Activated gamma-delta T cell treated with anti-CD3 and anti-CD28 coated beads, Interleukin-2, amount 50 U/mL, for 16 hours (primary cell): ENCODE measurements at regions not wholly inside any gene's neighbourhood (a gene's known extent, or its start where the extent isn't known, plus 50 kb on each side); places are given as distances from the start of the nearest gene placed in this dataset.
"Not testable (repeated sequence)": the region's sequence is repeated elsewhere in the genome, so short reads cannot be mapped to it uniquely, and the experiment has no call there.

ENCODE experiments used
- DNase-seq: peaks from one replicate; pipeline ENCODE4 v3.0.0-alpha.2; 2020; ENCODE audit warnings: low read depth

GRCh38 chr3:27629366-27629765, 92.8 kb downstream of the EOMES start:
- DNase-seq, result no peak

DNA sequence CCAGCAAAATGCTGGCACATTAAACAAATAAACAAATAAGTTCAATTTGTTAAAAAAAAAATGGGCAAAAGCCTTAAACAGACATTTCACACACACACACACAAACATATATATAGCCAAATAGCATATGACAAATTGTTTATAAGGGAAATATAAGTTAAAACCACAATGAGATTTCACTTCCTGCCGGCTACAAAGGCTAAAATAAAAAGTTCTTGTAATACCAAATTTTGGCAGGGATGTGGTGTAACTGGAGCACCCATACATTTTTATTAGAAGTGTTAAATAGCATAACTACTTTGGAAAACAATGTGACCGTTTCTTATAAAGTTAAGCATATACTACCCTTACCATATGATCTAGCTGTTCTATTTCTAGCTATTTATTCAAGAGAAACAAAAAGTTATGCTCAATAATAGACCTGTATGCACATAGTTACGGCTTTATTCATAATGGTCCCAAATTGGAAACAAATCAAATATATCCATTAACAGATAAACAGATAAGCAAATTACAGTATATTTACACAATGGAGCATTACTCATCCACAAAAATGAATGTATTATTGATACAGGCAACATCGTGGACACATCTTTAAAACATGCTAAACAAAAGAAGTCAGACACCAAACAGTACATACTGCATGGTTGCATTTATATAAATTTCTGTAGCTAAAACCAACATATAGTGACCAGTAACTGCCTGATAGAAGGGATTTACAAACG, 93.9 kb downstream of the EOMES start:
- DNase-seq, result no peak

GRCh38 chr3:27626596-27627118, 95.5 kb downstream of the EOMES start:
- no peak for DNase-seq

- DNase-seq, result no peak
Measured at GRCh38 chr3:27625864-27626263, 96.3 kb downstream of the EOMES start.

DNA sequence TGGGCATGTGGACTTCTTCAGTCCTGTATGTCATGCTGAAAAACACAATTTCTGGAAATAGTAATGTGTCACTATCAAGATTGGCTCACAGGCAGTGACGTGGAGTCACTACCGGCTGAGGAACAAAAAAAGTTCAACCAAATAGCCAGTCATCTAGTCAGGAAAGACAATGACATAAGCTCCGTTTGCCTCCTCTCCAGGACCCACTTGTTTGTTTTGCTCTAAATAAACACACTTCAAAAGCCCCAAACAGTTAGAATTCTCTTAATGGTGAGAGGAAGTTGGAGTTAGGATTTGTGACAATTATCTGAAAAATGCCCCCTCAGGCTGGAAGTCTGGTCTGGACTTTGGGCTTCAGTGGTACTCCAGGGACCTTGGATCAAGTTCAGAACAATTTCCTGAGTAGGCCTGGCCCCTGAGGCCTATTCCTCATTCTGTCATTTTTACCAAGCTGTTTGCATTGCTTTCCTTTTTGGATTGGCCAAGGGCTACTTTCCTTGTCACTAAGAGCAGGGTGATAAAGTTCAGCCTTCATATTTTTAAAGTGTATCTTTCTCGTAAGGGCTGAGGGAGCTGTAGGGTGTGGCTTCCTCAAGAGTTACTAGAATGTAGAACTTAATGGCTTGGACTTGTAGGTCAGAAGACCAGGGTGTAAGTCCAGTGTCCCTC, 98.9 kb downstream of the EOMES start:
- DNase-seq, result no peak

DNA sequence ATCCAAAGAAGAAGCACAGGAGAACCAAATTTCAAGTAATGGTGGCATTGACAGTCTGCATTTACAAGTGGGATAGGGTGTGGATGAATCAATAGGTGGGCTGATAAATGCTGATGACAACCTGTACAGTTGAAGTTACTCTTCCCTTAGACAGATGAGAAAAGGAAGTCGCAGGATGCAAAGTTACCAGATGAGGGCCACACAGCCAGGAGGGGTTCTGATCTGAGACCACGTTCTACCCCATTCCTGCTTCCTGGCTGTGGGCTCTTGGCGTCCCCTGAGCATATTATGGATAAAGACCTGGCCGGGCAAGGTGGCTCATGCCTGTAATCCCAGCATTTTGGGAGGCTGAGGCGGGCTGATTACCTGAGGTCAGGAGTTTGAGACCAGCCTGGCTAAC, 104.6 kb downstream of the EOMES start:
- no peak for DNase-seq

DNA sequence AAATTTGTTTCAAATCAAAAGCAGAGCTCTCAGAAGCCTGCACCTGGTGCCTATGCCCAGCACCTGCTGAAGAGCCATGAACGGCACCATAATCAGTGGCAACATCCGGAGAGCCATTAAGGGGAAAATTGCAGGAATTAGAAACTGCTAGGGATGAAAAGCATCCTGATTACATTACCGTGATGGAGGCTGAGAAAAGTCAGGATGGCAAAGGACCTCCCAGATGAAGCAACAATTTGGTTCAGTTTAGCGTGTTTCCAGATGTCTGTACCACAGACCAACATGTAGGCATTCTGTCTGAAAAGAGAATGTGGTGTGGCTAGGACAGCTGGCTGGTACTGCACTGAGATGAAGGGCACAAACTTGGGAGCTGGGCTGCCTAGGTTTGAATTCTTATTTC, 106.1 kb downstream of the EOMES start:
- no peak for DNase-seq

GRCh38 chr3:27615555-27615954, 106.6 kb downstream of the EOMES start:
- DNase-seq, result no peak

GRCh38 chr3:27614592-27614991, 107.5 kb downstream of the EOMES start:
- no peak for DNase-seq

GRCh38 chr3:27613846-27614500, 108.2 kb downstream of the EOMES start:
- DNase-seq, result no peak

DNA sequence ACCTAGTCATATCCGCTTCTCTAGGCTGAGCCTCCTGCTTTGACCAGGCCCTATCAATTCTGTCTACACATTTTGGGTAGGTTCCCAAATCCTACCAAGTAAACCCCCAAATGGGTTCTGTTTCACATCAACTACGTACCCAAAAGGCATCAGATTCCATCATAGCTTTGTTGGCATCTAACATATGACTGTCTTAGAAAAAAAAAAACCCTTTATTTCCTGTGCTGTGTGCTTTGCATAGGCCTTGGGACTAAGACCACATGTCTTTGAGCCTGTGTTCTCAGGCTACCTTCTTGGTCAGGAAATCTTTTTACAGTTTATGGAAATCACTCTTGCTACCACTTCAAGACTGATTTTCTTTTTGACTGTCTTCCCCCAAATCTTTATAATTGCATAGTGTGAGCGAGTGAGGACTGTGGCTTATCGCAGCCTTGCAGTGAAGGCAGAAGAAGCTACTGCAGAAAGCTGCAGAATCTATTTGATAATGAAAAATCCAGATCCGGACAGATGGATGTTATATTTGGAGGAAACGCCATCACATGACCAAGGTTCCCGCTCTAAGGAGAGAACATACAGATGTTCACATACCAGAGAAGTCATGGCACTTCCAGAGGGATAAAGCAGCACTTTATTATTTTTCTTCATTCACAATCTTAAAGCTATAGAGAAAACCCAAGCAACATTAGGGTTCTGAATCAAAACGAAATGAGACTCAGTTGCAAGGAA, 111.2 kb downstream of the EOMES start:
- no peak for DNase-seq

GRCh38 chr3:27607370-27607769, 114.8 kb downstream of the EOMES start:
- no peak for DNase-seq

GRCh38 chr3:27606537-27606936, 115.6 kb downstream of the EOMES start:
- no peak for DNase-seq

DNA sequence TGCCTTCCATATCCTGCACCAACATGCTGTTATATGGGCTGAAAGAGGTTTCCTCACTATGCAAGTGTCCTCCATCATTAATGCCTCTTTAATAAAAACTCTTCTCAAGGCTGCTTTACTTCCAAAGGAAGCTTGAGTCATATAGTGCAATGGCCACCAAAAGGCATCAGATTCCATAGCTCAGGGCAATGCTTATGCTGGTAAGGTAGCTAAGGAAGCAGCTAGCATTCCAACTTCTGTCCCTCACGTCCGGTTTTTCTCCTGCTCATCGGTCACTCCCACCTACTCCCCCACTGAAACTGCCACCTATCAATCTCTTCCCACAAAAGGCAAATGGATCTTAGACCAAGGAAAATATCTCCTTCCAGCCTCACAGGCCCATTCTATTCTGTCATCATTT, 117.1 kb upstream of the SLC4A7 start:
- DNase-seq, result not testable (repeated sequence)

GRCh38 chr3:27599741-27600140, 115.6 kb upstream of the SLC4A7 start:
- DNase-seq, result not testable (repeated sequence)

DNA sequence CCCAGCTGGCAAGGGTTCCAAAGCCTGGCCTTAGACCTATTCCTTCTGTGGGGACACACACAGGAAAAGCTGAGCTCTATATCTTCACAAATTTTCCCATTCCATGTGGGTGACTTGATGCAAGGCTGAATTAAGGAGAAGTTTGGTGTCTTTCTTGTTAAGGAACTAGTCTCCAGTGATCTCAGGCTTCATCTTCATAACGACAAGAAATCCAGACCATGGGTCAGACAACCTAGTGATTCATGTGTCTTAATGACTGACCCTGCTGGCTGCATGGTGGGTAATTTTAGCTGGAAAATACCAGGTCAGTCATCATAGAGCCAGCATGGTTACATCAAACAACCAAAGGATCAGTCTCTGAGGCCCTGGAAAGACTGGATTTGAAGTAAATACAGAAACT, 112.7 kb upstream of the SLC4A7 start:
- DNase-seq, result no peak

DNA sequence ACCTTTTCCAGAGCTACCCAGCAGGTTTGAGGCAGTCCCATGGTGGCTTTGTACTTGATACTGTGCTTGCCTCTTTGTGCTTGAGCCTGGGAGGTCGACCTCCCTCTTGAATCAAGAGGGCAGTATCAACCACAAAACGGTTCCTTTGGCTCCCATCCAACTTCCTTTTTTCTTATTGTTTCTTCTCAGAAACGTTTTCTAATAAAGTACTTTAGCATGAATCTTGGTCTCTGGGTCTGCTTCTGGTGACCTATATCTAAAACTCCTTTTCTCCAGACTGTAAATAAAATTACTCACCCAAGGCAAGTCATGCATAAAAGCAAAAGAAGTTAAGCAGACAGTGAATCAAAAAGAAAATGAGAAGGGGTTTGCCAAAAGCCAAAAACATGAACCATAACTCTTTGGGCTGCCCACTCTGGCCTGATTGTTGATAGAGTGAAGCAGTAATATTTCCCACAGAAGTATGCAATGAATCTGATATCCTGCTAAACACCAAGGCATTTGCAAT, 112.2 kb upstream of the SLC4A7 start:
- no peak for DNase-seq

- no peak for DNase-seq
Measured at GRCh38 chr3:27594096-27594690, 110.0 kb upstream of the SLC4A7 start.

- no peak for DNase-seq
Measured at GRCh38 chr3:27593173-27593572, 109.0 kb upstream of the SLC4A7 start.

GRCh38 chr3:27591312-27592210, 107.4 kb upstream of the SLC4A7 start:
- DNase-seq, result no peak
